Activated T-cell treated with anti-CD3 and anti-CD28 coated beads, Interleukin-2, amount 50 U/mL, for 24 hours (primary cell): ENCODE measurements at regions not wholly inside any gene's neighbourhood (a gene's known extent, or its start where the extent isn't known, plus 50 kb on each side); places are given as distances from the start of the nearest gene placed in this dataset.
"Not testable (repeated sequence)": the region's sequence is repeated elsewhere in the genome, so short reads cannot be mapped to it uniquely, and the experiment has no call there.

Experiments
- DNase-seq: peaks from one replicate; pipeline ENCODE4 v3.0.0-alpha.2; 2020
- H3K27ac Mint-ChIP-seq: 2 replicates; pipeline ENCODE4 v1.8.0; 2020; ENCODE audit warnings: mild to moderate bottlenecking, mixed read lengths
- H3K27me3 Mint-ChIP-seq: 2 replicates; pipeline ENCODE4 v1.8.0; 2020; ENCODE audit warnings: mixed read lengths
- H3K36me3 Mint-ChIP-seq: 2 replicates; pipeline ENCODE4 v1.8.0; 2020; ENCODE audit warnings: low read depth, mixed read lengths
- H3K4me1 Mint-ChIP-seq: 2 replicates; pipeline ENCODE4 v1.8.0; 2020; ENCODE audit warnings: low read depth, mixed read lengths
- H3K4me3 Mint-ChIP-seq: 2 replicates; pipeline ENCODE4 v1.8.0; 2020; ENCODE audit warnings: mild to moderate bottlenecking, moderate library complexity, mixed read lengths
- H3K9me3 Mint-ChIP-seq: 2 replicates; pipeline ENCODE4 v1.8.0; 2020; ENCODE audit warnings: mixed read lengths

DNA sequence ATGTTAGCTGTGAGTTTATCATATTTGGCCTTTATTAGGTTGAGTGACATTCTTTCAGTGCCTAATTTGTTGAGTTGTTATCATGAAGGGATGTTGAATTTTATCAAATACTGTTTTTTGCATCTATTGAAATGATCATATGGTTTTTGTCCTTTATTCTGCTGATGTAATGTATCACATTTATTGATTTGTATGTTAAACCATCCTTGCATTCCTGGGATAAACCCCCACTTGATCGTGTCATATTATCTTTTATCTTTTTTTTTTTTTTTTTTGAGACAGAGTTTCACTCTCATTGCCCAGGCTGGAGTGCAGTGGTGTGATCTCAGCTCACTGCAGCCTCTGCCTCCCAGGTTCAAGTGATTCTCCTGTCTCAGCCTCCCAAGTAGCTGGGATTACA lies 51.9 kb upstream of the MFGE8 start:
- H3K27ac Mint-ChIP-seq, result not testable (repeated sequence)

GRCh38 chr15:88970232-88970631 lies 57.1 kb upstream of the MFGE8 start:
- H3K4me1 Mint-ChIP-seq, result no peaks in the 10 kb centered on the region
- H3K27me3 Mint-ChIP-seq, result peaks cover 11% of the 10 kb centered on the region
- H3K27ac Mint-ChIP-seq, result no peak overlapping the region
- H3K9me3 Mint-ChIP-seq, result peaks cover 24% of the 10 kb centered on the region
- no peak for DNase-seq
- H3K36me3 Mint-ChIP-seq, result peaks cover 8% of the 10 kb centered on the region
- no peak overlapping the region for H3K4me3 Mint-ChIP-seq

More for the DNA sequence above, 51.9 kb upstream of the MFGE8 start:
- peaks cover 19% of the 10 kb centered on the region for H3K9me3 Mint-ChIP-seq
- H3K4me3 Mint-ChIP-seq, H3K4me1 Mint-ChIP-seq, H3K27me3 Mint-ChIP-seq, DNase-seq: not testable (repeated sequence)
- H3K36me3 Mint-ChIP-seq, result peaks cover 12% of the 10 kb centered on the region

DNA sequence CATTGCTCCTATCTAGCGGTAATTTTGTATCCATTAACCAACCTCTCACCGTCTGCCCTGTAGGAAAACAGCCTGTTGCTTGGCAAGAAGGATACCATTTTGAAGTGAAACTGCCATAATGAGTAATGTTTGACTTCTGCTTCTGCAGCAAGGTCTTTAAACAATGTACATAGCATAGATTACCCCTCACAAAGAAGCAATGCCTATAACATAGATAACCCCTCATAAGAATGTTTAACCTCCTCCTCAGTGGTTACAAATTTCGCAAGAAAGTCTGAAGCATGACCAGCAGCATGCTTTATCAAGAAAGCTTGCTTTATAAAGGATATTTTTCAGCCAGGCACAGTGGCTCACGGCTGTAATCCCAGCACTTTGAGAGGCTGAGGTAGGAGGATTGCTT lies 61.2 kb upstream of the MFGE8 start:
- Mint-ChIP-seq H3K4me3 (no peak overlapping the region), H3K9me3 (peaks cover 11% of the 10 kb centered on the region), H3K36me3 (no peaks in the 10 kb centered on the region), H3K4me1 (no peaks in the 10 kb centered on the region), H3K27ac (no peak overlapping the region), H3K27me3 (peaks cover 20% of the 10 kb centered on the region)
- no peak for DNase-seq

GRCh38 chr15:88975891-88976290 lies 62.7 kb upstream of the MFGE8 start:
- H3K27me3 Mint-ChIP-seq, result peaks cover 20% of the 10 kb centered on the region
- H3K36me3 Mint-ChIP-seq, result no peaks in the 10 kb centered on the region
- peaks cover 3% of the 10 kb centered on the region for H3K9me3 Mint-ChIP-seq
- no peak overlapping the region for H3K4me3 Mint-ChIP-seq
- no peaks in the 10 kb centered on the region for H3K4me1 Mint-ChIP-seq
- H3K27ac Mint-ChIP-seq, result no peak overlapping the region
- DNase-seq, result no peak

GRCh38 chr15:88976656-88977055 lies 63.5 kb upstream of the MFGE8 start:
- H3K9me3 Mint-ChIP-seq, result no peaks in the 10 kb centered on the region

DNA sequence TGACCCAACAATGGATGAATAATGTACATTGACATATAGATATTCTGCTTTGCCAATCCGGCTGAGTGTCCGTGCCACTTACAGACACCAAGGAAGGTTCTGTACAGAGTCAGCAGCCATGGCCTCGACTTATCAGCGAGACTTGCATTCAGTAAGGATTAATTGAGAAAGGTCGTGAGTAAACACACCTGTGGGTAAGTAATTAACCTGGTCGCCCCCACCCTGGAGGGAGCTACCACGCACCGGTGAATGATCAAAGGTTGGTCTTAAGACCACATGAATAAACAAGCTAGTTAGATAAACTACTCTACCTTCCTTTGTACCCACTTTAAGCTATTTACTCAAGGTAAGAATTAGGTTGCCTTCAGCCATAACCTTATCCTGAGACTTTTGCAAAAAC lies 66.5 kb upstream of the MFGE8 start:
- no peak for DNase-seq
- Mint-ChIP-seq H3K4me3 (no peak overlapping the region), H3K27me3 (peaks cover 10% of the 10 kb centered on the region), H3K9me3 (no peaks in the 10 kb centered on the region), H3K4me1 (no peaks in the 10 kb centered on the region), H3K27ac (no peak overlapping the region), H3K36me3 (no peaks in the 10 kb centered on the region)

More at GRCh38 chr15:88976656-88977055, 63.5 kb upstream of the MFGE8 start:
- Mint-ChIP-seq H3K27me3 (peaks cover 17% of the 10 kb centered on the region), H3K4me1 (no peaks in the 10 kb centered on the region), H3K36me3 (no peaks in the 10 kb centered on the region), H3K4me3 (no peak overlapping the region), H3K27ac (no peak overlapping the region)
- DNase-seq, result no peak

DNA sequence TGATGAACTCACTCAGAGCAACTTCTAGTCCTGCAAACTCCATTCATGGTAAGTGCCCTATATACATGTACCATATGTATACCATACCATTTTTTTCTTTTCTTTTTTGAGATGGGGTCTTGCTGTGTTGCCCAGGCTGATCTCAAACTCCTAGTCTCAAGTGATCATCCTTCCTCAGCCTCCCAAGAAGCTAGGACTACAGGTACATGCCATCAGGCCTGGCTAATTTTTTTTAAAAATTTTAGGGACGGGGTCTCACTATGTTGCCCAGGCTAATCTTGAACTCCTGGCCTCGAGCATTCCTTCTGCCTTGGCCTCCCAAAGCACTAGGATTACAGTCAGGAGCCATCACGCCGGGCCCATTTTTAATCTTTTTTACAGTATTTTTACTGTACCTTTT lies 67.3 kb upstream of the MFGE8 start:
- Mint-ChIP-seq H3K27me3 (peaks cover 6% of the 10 kb centered on the region), H3K27ac (no peak overlapping the region), H3K4me3 (no peak overlapping the region), H3K9me3 (no peaks in the 10 kb centered on the region), H3K4me1 (no peaks in the 10 kb centered on the region), H3K36me3 (no peaks in the 10 kb centered on the region)
- DNase-seq, result no peak

DNA sequence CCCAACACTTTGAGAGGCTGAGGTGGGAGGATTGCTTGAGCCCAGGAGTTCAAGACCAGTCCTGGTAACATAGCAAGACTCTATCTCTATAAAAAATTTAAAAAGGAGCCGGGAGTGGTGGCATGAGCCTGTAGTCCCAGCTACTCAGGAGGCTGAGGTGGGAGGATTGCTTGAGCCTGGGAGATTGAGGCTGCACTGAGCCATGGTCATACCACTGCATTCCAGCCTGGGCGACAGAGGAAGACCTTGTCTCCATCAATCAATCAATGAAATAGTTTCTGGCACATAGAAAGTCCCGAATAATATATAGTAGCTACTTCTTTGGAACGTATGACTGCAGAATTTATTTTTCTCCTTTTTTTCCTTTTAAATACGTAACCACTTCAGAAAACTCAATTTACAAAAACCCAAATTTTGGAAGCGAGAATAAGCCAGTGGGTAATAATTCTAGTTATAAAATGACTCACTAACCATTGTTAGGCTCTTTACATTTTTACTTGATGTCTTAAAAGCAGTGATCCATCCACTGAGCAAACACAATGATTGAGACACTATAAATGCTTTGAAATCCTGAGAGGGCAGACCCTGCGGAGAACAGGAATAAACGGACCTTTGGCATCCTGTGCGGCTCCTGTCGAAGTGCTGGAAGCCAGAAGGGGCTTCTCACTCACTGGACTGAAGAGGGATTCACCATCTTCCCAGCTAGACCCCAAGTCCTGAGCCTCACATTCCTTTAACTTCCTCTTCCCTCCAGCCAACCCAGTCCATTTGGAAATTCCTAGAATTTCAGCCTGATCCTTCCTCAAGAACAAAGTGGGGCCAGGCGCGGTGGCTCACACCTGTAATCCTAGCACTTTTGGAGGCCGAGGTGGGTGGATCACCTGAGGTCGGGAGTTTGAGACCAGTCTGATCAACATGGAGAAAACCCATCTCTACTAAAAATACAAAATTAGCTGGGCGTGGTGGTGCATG lies 68.4 kb upstream of the MFGE8 start:
- Mint-ChIP-seq H3K27ac (no peak overlapping the region), H3K27me3 (no peaks in the 10 kb centered on the region), H3K4me1 (no peaks in the 10 kb centered on the region), H3K4me3 (no peak overlapping the region), H3K36me3 (no peaks in the 10 kb centered on the region), H3K9me3 (no peaks in the 10 kb centered on the region)
- no peak for DNase-seq

DNA sequence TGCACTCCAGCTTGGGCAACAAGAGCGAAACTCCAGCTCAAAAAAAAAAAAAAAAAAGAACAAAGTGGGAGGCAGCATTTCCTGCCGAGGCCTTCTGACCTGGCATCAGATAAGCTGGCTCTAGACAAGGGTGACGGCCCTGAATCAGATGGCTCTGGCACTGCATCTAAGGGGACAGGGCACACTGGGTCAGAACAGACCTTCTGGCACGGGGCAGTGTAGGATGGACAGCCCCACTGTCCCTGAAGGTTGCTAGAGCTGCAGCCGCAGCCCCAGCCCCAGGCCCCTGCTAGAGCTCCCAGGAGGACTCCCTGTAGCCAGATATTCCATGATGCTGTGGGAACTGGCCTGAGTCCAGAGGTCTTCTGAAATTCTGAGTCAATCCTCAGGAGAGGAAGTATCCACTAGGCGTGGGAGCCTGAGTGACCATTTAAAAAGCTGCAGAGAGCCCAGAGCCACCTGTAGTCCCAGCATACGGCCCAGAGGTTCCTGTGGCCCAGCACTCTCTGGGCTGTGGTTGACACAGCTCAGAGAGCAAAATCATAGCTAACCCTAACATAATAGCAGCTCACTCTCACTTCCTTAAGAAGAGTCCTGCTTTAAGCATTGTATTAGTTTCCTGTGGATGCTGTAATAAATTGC lies 69.2 kb upstream of the MFGE8 start:
- Mint-ChIP-seq H3K4me1 (no peaks in the 10 kb centered on the region), H3K27ac (no peak overlapping the region), H3K27me3 (no peaks in the 10 kb centered on the region), H3K4me3 (no peak overlapping the region), H3K9me3 (no peaks in the 10 kb centered on the region), H3K36me3 (no peaks in the 10 kb centered on the region)
- no peak for DNase-seq

- H3K4me3 Mint-ChIP-seq, result no peak overlapping the region
- no peaks in the 10 kb centered on the region for H3K36me3 Mint-ChIP-seq
- H3K4me1 Mint-ChIP-seq, result no peaks in the 10 kb centered on the region
- no peak overlapping the region for H3K27ac Mint-ChIP-seq
- H3K9me3 Mint-ChIP-seq, result no peaks in the 10 kb centered on the region
- H3K27me3 Mint-ChIP-seq, result no peaks in the 10 kb centered on the region
- no peak for DNase-seq
These were observed 69.8 kb upstream of the MFGE8 start for GRCh38 chr15:88982946-88983342.

DNA sequence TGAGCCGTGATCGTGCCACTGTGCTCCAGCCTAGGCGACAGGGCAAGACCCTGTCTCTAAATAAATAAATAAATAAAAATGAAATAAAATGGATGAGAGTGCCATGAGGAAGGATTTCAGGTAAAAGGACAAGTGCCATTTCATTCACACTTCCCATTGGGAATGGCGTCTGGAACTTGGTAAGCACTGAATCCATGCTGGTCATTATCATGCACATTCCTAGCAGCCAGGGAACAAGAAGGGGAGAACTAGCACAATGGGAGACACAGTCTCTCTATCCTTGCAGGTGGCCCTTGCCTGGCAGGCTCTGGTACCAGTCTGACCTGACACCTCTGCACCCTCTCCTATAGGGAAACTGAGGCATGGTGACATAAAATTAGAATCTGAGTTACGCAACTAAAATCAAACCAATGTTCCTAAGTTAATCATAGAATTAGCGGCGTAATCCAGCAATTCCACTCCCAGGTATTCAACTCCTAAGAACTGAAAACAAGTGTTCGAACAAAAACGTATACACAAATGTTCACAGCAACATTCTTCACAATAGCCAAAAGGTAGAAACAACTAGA lies 70.8 kb upstream of the MFGE8 start:
- H3K36me3 Mint-ChIP-seq, result no peaks in the 10 kb centered on the region
- H3K27me3 Mint-ChIP-seq, result no peaks in the 10 kb centered on the region
- no peak overlapping the region for H3K4me3 Mint-ChIP-seq
- no peaks in the 10 kb centered on the region for H3K9me3 Mint-ChIP-seq
- DNase-seq, result no peak
- no peak overlapping the region for H3K27ac Mint-ChIP-seq
- no peaks in the 10 kb centered on the region for H3K4me1 Mint-ChIP-seq

GRCh38 chr15:88985547-88986393 lies 72.6 kb upstream of the MFGE8 start:
- H3K9me3 Mint-ChIP-seq, result no peaks in the 10 kb centered on the region
- H3K4me1 Mint-ChIP-seq, result no peaks in the 10 kb centered on the region
- no peak for DNase-seq
- H3K27me3 Mint-ChIP-seq, result no peaks in the 10 kb centered on the region
- H3K27ac Mint-ChIP-seq, result no peak overlapping the region
- no peaks in the 10 kb centered on the region for H3K36me3 Mint-ChIP-seq
- H3K4me3 Mint-ChIP-seq, result no peak overlapping the region

DNA sequence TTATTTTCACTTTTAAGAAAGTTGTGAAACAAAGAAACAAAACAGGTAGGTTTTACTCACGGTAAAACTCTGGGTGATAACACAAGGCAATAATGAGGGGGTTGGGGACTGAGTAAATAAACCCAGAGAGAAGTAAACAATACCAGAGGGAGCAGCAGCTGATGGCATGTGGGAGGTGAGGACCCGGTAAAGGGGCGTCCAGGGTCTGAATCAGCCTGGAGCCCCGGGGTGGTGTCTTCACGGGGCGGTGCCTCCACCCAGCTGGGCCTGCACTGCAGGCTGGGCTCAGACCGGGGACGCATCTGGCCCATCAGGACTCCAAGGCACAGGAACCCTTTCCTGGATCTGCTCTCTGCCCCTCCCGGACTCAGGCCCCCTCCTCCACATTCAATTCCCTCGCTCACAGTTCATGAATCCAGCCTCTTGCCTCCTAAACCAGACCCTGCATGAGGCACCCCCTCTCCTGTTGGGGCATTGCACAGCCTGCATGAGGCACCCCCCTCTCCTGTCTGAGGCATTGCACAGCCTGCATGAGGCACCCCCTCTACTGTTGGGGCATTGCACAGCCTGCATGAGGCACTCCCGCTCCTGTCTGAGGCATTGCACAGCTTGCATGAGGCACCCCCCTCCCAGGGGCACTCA lies 73.9 kb upstream of the MFGE8 start:
- no peaks in the 10 kb centered on the region for H3K4me1 Mint-ChIP-seq
- H3K4me3 Mint-ChIP-seq, result no peak overlapping the region
- H3K27ac Mint-ChIP-seq, result no peak overlapping the region
- H3K36me3 Mint-ChIP-seq, result no peaks in the 10 kb centered on the region
- H3K9me3 Mint-ChIP-seq, result no peaks in the 10 kb centered on the region
- H3K27me3 Mint-ChIP-seq, result no peaks in the 10 kb centered on the region
- no peak for DNase-seq

- H3K9me3 Mint-ChIP-seq, result no peaks in the 10 kb centered on the region
- no peaks in the 10 kb centered on the region for H3K27me3 Mint-ChIP-seq
- no peak overlapping the region for H3K4me3 Mint-ChIP-seq
- no peaks in the 10 kb centered on the region for H3K4me1 Mint-ChIP-seq
- no peaks in the 10 kb centered on the region for H3K36me3 Mint-ChIP-seq
- no peak overlapping the region for H3K27ac Mint-ChIP-seq
- DNase-seq, result no peak
These were observed 74.4 kb upstream of the MFGE8 start for GRCh38 chr15:88987591-88987933.
